Fibroblast of skin of scalp (primary cell): ENCODE measurements at regions not wholly inside any gene's neighbourhood (a gene's known extent, or its start where the extent isn't known, plus 50 kb on each side); places are given as distances from the start of the nearest gene placed in this dataset.
A peak's percentile ranks its signal among the peaks of the same experiment; 100 is the strongest.
"Not testable (repeated sequence)": the region's sequence is repeated elsewhere in the genome, so short reads cannot be mapped to it uniquely, and the experiment has no call there.

ENCODE experiments used
- DNase-seq: peaks from one replicate; pipeline ENCODE4 v3.0.0-alpha.2; 2013

DNA sequence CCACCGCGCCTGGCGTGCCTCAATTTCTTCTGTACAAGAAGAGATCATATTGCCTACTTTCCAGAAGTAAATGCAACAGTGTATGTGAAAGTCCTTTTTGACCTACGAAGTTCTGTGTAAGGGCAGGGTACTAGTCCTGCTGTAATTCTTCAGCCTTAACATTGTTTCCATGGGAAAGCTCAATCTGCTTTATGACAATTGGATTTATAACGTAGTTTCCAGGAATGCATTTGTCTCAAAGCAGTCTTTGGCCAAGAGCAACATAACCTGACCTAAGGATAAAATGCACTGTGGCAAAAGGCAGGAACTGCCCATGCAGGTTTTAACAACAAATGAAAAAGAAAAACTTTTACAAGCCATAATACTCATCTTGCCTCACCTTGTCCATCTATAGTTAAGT is 108.1 kb upstream of the PODXL start:
- DNase-seq, result no peak

GRCh38 chr7:131662301-131662873 is 106.0 kb upstream of the PODXL start:
- DNase-seq, result not testable (repeated sequence)

DNA sequence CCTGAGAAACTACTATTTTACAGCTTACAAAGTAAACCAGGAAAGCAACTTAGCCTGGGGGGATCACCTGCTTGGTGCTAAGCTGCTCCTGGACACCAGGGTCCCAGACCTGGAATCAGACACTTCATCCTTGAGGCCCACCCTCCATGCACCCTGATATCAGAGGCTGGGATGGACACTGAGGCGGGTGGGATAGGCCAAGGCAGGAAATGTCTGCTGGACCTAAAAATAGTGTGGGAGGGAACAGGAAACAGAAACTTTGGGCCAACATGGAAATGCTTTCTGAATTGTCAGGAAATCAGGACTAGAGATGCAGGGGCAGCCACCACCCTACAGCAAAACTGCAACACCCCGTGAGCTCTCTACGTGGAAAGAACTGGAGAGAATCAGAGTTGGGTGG is 101.5 kb upstream of the PODXL start:
- no peak for DNase-seq

GRCh38 chr7:131656980-131657723 is 100.7 kb upstream of the PODXL start:
- DNase-seq, result no peak

DNA sequence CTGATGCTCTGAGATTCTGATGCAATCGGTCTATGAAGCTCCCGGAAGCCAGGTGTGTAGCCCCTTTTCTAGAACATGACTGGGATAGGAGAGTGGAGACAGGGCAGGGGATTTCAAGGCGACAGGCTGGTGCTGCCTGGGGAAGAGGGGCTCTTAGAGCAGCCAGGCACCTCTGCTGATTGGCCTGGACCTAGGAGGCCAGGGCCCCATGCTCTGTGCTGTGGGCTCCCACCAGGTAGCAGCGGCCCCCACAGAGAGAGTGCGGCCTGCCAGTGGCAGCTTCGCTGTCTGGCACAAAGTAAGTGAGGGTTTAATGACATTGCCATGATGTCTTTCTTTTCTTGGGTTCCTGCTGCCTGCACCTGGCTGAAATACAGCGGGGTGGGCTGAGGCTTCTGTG is 99.4 kb upstream of the PODXL start:
- no peak for DNase-seq

DNA sequence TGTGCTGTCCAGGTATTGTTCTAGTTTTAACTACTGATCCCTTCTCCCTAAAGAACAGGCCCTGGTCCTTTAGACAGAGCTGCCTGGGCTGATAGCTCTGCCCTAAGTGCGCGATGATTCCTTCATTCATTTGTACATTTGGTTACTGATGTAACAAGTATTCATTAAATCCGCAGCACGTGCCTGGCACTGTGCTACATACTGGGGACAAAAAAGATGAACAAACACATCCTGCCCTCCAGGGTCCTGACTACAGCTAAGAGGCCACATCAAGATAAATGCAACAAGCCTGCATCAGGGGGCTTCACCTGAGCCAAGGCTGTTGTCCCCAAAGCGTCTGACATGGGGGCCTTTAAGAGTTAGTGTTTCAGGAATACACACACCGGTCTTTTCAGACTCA is 99.0 kb upstream of the PODXL start:
- DNase-seq, result no peak

DNA sequence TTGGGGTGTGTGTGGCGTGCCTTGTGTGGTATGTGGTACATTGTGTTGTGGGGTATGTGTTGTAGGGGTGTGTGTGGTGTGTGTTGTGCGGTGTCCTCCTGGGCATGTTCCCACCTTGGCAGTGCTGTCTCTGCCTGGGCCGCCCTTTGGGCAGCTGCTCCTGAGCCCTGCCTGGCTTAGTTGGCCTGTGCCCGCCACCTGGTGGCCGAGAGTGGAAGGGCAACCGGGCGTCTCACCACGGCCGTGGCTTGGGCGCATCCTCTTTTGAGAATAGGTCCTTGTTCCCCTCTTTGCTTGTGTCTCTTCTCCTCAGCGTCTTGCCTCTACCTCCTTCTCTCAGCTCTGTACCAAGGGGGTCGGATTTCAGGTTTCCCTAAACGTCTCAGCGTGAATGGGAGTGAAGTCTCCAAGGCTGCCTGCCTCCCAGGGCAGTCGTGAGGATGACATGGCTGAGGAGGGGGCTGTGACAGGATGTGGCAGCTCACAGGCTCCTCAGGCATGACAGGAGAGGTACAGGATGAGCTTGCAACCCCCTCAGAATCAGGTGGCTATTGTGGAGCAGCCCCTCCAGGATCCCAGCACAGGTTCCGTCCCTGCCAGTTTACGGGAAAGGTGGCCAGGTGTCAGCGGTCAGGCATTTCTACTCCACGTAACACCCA is 98.4 kb upstream of the PODXL start:
- DNase-seq, result peak; percentile 81

DNA sequence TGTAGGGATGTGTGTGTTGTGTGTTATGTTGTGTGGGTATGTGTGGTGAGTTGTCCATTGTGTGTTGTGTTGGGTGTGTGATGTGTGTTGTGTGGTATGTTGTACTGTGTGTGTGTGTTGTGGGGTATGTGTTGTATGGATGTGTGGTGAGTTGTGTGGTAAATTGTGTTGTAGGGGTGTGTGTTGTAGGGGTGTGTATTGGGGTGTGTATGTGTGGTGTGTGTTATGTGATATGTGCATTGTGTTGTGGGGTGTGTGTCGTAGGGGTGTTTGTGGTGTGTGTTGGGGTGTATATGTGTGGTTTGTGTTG is 97.8 kb upstream of the PODXL start:
- no peak for DNase-seq

DNA sequence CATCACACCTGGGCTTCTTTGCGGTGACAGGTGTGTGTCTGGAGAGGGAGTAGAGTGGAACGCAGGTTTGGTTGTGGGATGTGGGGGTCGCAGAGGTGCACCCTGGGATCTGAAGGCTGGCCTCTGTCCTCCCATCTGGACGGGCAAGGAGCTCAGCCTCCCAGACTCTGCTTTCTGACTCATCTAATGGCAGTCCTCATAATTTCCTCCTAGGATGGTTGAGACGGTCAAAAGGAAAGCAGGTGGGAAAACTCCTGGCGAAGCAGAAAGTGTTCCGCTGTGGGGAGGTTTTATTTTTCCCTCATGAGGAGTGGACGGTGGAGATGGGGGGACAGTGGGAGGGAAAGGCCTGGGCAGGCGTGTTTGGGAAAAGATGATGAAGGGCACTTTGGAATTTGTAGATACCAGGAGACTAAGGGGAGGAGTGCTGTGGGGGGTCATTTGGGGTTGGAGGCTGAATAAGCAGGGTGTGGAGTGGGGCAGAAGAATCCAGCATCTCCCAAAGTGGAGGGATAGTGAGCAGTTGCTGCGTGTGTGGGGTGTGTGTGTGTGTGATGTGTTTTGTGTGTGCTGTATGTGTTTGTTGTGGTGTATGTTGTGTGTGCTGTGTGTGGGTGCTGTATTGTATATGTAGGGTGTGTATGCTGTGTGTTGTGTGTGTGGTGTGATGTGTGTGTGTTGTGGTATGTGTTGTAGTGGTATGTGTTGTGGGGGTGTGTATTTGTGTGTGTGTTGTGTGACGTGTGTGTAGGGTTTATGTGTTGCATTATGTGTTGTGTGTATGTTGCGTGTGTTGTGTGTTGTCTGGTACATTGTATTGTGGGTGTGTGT is 97.2 kb upstream of the PODXL start:
- DNase-seq, result peak; percentile 35

GRCh38 chr7:131652934-131653333 is 96.5 kb upstream of the PODXL start:
- peak; percentile 38 for DNase-seq

GRCh38 chr7:131652194-131652593 is 95.8 kb upstream of the PODXL start:
- no peak for DNase-seq

DNA sequence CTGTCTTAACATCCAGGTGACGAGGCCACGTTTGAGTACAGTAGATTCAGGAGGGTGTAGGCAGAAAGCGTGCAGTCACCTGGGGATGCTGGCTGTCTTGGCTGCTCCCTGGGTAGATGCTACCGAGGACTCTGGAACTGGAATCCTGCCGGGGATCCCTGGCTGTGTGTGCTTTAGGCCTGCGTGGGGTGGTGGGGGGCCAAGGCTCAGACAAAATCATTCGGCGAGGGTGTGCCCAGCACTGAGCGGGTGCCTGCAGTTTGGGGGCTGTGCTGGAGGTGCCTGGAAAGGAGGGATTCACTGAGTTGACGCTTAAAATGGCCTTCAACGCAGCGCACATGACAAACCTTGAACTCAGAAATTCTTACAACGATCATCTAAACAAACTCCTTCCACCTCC is 93.5 kb upstream of the PODXL start:
- no peak for DNase-seq

DNA sequence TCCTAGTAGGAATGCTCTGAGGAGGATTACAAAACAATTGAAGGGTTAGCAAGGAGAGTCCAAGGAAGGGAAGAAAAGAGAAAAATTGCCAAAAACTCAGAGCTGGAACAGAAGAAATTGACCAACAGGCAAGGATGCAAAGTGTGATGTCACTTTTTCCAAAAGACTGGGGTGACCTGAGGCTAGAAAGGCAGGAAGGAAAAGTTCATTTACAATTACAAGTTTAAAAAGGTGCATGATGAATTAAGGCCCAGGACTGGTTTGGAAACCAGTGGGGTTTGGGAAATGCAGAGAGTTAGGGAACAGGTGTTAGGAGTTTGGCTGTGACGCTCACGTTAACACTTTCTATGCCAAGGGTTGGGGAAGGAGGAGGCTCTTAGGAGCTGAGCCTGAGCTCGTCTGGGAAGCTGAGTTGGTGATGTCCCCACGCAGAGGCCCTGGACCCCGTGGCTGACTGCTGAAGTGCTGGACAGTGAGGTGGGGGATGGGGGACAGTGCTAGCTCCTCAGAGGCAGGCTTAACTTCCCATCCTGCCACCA is 92.6 kb upstream of the PODXL start:
- no peak for DNase-seq

DNA sequence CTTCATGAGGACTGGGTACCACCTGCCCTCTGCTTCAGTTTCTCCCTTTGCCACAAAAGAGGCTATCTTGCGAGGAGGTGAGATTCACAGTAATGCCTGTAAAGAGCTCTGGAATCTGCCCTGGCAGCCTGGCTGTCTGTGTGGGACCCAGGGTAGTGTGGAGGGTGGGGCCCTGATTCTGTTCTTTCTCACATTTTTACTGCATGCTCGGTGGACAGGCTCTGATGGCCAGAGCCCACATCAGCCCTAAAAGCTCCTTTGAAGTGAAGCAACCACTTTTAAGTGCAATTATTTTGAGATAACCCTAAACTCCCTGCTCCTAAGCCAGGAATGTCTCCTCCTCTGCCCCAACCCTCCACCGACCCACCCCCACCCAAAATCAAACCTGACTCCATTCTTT is 92.1 kb upstream of the PODXL start:
- no peak for DNase-seq

DNA sequence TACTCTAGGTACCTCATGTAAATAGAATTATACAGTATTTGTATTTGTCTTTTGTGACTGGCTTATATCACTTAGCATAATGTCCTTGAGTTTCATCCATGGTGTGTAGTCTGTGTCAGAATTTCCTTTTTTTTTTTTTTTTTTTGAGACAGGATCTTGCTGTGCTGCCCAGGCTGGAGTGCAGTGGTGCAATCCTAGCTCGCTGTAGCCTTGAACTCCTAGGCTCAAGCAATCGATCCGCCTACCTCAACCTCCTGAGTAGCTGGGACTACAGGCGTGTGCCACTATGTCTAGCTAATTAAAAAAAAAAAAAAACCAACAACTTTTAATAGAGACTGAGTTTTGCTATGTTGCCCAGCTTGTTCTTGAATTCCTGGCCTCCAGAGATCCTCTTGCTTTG is 89.8 kb upstream of the PODXL start:
- no peak for DNase-seq

- peak; percentile 67 for DNase-seq
Measured at GRCh38 chr7:131642429-131642828, 86.0 kb upstream of the PODXL start.

DNA sequence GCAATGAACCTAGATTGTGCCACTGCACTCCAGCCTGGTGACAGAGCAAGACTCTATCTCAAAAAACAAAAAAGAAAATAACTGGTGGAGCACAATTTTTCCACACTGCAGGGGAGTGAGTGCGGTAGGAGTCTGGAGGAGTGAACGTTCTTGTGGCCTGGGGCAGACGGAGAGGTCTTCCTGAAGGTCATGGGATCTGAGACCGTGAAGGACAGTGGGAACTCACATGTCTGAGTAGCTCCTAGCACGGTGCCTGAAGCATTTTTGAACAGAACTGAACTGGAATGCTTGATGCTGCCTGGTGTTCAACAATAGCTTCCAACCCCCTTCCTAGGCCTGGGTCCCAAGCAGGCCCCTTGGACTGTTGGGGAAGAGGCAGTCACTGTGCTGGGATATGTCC is 84.3 kb upstream of the PODXL start:
- DNase-seq, result no peak

DNA sequence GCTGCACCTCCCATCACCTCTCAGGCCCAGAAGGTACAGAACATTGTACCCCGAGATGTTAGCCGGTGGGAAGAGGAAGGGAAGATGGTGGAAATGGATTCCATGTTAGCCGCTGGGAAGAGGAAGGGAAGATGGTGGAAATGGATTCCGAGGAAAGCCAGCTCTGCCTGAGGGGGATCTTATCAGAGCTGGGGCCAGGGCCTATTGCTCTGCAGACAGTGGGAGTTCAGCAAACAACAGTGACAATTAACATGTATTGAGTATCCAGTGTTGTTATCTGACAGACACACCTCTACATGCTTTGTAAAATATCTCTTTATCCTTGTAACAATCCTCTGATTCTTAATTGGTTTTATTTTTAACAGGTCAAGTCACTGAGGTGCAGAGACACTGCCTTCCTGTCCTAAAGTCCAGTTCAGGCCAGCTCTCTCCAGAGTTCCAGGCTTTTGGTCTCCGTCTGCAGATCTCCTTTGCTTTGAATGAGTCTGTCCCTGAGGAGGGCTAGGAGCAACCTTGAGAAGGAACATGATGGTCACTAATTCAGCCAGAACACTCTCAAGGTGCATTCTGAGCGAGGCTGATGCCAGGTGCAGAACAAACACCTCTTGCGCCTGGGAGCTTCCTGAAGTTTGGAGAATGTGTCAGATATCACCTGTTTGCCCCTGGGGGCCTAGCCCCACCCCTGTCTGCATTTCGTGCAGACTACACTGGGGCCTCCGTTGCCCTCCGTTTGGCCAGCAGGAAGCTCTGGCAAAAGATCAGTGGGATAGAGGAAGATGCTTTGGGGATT is 82.4 kb upstream of the PODXL start:
- DNase-seq, result no peak

DNA sequence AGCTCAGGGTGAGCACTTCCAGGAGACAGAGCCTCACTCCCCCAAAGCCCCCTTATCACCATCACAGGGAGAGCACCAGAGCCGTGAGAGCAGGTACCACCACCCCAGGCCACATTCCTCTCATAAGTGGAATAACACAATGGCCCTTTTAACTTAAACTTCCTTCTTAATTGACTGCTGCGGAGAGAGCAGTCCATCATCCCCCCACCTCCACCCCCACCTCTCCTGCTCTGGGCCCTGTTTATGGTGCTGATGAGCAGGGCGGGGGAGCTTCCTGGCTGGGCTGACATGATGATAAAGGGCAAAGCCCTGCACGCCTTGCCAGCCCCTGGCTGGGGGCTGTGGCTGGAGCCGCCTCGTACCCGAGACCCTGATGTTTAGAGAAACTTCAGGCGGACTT is 81.4 kb upstream of the PODXL start:
- no peak for DNase-seq

DNA sequence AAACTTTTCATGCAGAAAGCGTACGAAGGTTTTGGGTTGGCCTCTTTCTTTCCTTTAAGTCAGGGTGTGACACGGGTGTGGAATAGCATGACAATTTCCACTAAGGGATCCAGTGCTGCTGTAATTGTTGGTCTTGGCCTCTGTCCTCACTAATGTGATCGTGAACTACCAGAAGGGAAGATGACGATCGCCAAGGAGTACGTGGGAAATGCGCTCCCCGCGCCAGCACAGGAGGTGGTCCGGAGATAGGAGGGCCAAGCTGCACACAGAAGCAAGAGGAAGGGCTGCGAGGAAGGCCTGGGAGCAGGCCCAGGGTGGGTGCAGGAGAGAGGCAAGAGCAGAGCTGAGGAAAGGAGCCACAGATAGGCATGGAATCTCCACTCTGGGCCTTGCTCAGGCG is 79.7 kb upstream of the PODXL start:
- no peak for DNase-seq

GRCh38 chr7:131634197-131634596 is 77.8 kb upstream of the PODXL start:
- not testable (repeated sequence) for DNase-seq

- DNase-seq, result peak; percentile 92
Measured at GRCh38 chr7:131633342-131633843, 77.0 kb upstream of the PODXL start.
